ENCODE measurements at regions not wholly inside any gene's neighbourhood (a gene's known extent, or its start where the extent isn't known, plus 50 kb on each side); places are given as distances from the start of the nearest gene placed in this dataset.

DNA sequence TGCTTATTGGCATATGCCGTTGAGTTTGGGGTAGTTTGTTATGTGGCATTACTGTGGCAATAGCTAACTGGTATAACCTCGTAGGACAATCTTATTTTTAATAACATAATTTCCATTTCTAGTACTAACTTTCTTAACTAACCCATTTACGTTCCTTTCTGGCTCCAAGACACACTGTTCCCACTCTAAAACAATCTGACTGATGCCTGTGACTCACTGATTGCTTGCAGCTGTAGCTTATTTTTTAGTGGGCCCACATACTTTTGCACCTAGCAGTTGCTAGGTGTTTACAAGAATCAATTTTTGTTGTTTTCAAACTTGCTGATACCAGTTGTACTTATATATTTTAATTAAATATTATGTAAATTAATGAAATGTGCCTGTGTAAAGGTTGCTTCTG is 52.2 kb downstream of the FAT3 start:
- Histone ChIP-seq H3K27me3 (ENCODE audit: control insufficient read depth, insufficient read depth, low read length) (no peaks in the 10 kb centered on the region), H3K36me3 (ENCODE audit: control insufficient read depth, insufficient read depth, low read length) (no peaks in the 10 kb centered on the region), H3K4me1 (ENCODE audit: control insufficient read depth, insufficient read depth, low read length) (no peaks in the 10 kb centered on the region), H3K27ac (ENCODE audit: low read length) (no peak overlapping the region), H3K4me3 (ENCODE audit: low read length) (no peak overlapping the region), H3K9me3 (ENCODE audit: control insufficient read depth, low read depth, low read length) (no peaks in the 10 kb centered on the region)
- WGBS (ENCODE audit: insufficient coverage, low lambda C conversion rate) = 91% methylated on average over 3 of the region's 3 CpGs
- DNase-seq = no peak

DNA sequence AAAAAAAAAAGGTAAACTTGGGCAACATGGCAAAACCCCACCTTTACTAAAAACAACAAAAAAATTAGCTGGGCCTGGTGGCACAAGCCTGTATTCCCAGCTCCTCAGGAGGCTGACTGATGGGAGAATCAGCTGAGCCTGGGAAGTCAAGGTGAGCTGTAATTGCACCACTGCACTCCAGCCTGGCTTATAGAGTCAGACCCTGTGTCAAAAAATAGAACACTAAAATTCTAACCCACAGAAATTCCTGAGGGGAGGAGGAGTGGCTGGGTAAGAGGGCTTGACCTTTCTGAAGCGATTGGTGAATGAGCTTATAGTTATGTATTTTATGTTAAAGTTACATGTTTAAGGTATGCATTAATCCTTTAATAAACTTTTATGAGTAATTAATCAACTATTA is 53.3 kb downstream of the FAT3 start:
- Histone ChIP-seq H3K9me3 (ENCODE audit: control insufficient read depth, low read depth, low read length) (no peaks in the 10 kb centered on the region), H3K4me3 (ENCODE audit: low read length) (no peak overlapping the region), H3K36me3 (ENCODE audit: control insufficient read depth, insufficient read depth, low read length) (no peaks in the 10 kb centered on the region), H3K27me3 (ENCODE audit: control insufficient read depth, insufficient read depth, low read length) (no peaks in the 10 kb centered on the region), H3K4me1 (ENCODE audit: control insufficient read depth, insufficient read depth, low read length) (no peaks in the 10 kb centered on the region), H3K27ac (ENCODE audit: low read length) (no peak overlapping the region)
- WGBS (ENCODE audit: insufficient coverage, low lambda C conversion rate) = no CpG with 5 or more reads among the region's 1 CpG
- DNase-seq = no peak

- Histone ChIP-seq H3K36me3 (ENCODE audit: control insufficient read depth, insufficient read depth, low read length) (no peaks in the 10 kb centered on the region), H3K4me1 (ENCODE audit: control insufficient read depth, insufficient read depth, low read length) (no peaks in the 10 kb centered on the region), H3K27ac (ENCODE audit: low read length) (no peak overlapping the region), H3K9me3 (ENCODE audit: control insufficient read depth, low read depth, low read length) (no peaks in the 10 kb centered on the region), H3K4me3 (ENCODE audit: low read length) (no peak overlapping the region), H3K27me3 (ENCODE audit: control insufficient read depth, insufficient read depth, low read length) (no peaks in the 10 kb centered on the region)
- no peak for DNase-seq
- WGBS (ENCODE audit: insufficient coverage, low lambda C conversion rate) = no CpG with 5 or more reads among the region's 1 CpG
These were observed 54.3 kb downstream of the FAT3 start for GRCh38 chr11:92278791-92279433.

DNA sequence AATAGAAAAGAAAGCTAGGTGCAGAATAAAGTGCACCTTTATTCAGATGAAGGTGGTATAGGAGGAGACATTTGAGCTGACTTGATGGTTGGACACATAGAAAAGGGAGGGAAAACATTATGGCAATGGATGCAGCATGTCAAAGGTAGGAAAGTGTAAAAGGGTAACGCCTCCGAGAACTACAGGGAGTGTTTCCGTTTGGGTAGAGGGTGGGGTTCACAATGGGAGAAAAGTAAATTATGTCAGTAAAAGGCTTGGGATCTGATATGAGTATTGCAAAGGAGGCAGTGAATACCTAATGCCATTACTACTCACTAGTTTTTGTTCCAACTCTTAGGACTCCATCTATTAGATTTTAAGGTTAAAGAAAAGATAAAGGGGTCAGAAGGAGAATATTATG is 59.5 kb downstream of the FAT3 start:
- Histone ChIP-seq H3K27ac (ENCODE audit: low read length) (no peak overlapping the region), H3K4me1 (ENCODE audit: control insufficient read depth, insufficient read depth, low read length) (peaks cover 5% of the 10 kb centered on the region), H3K36me3 (ENCODE audit: control insufficient read depth, insufficient read depth, low read length) (no peaks in the 10 kb centered on the region), H3K9me3 (ENCODE audit: control insufficient read depth, low read depth, low read length) (no peaks in the 10 kb centered on the region), H3K27me3 (ENCODE audit: control insufficient read depth, insufficient read depth, low read length) (no peaks in the 10 kb centered on the region), H3K4me3 (ENCODE audit: low read length) (no peak overlapping the region)
- WGBS (ENCODE audit: insufficient coverage, low lambda C conversion rate) = 60% methylated on average over 2 of the region's 3 CpGs
- no peak for DNase-seq

GRCh38 chr11:92284558-92284957 is 59.9 kb downstream of the FAT3 start:
- Histone ChIP-seq H3K4me3 (ENCODE audit: low read length) (no peak overlapping the region), H3K36me3 (ENCODE audit: control insufficient read depth, insufficient read depth, low read length) (no peaks in the 10 kb centered on the region), H3K27ac (ENCODE audit: low read length) (no peak overlapping the region), H3K9me3 (ENCODE audit: control insufficient read depth, low read depth, low read length) (no peaks in the 10 kb centered on the region), H3K4me1 (ENCODE audit: control insufficient read depth, insufficient read depth, low read length) (peaks cover 5% of the 10 kb centered on the region), H3K27me3 (ENCODE audit: control insufficient read depth, insufficient read depth, low read length) (no peaks in the 10 kb centered on the region)
- DNase-seq = no peak
- WGBS (ENCODE audit: insufficient coverage, low lambda C conversion rate) = no CpG with 5 or more reads among the region's 5 CpGs

GRCh38 chr11:92285776-92286175 is 61.2 kb downstream of the FAT3 start:
- H3K27ac ChIP-seq (ENCODE audit: low read length) = no peak overlapping the region
- no peak overlapping the region for H3K4me3 ChIP-seq (ENCODE audit: low read length)
- no CpG with 5 or more reads among the region's 5 CpGs for WGBS (ENCODE audit: insufficient coverage, low lambda C conversion rate)
- no peaks in the 10 kb centered on the region for H3K9me3 ChIP-seq (ENCODE audit: control insufficient read depth, low read depth, low read length)
- no peaks in the 10 kb centered on the region for H3K27me3 ChIP-seq (ENCODE audit: control insufficient read depth, insufficient read depth, low read length)
- peaks cover 5% of the 10 kb centered on the region for H3K4me1 ChIP-seq (ENCODE audit: control insufficient read depth, insufficient read depth, low read length)
- DNase-seq = no peak
- H3K36me3 ChIP-seq (ENCODE audit: control insufficient read depth, insufficient read depth, low read length) = no peaks in the 10 kb centered on the region

GRCh38 chr11:92286709-92287108 is 62.1 kb downstream of the FAT3 start:
- Histone ChIP-seq H3K27me3 (ENCODE audit: control insufficient read depth, insufficient read depth, low read length) (no peaks in the 10 kb centered on the region), H3K27ac (ENCODE audit: low read length) (no peak overlapping the region), H3K9me3 (ENCODE audit: control insufficient read depth, low read depth, low read length) (no peaks in the 10 kb centered on the region), H3K36me3 (ENCODE audit: control insufficient read depth, insufficient read depth, low read length) (no peaks in the 10 kb centered on the region), H3K4me1 (ENCODE audit: control insufficient read depth, insufficient read depth, low read length) (peaks cover 5% of the 10 kb centered on the region), H3K4me3 (ENCODE audit: low read length) (no peak overlapping the region)
- DNase-seq = peak; percentile 16 to 59
- no CpG with 5 or more reads among the region's 2 CpGs for WGBS (ENCODE audit: insufficient coverage, low lambda C conversion rate)

DNA sequence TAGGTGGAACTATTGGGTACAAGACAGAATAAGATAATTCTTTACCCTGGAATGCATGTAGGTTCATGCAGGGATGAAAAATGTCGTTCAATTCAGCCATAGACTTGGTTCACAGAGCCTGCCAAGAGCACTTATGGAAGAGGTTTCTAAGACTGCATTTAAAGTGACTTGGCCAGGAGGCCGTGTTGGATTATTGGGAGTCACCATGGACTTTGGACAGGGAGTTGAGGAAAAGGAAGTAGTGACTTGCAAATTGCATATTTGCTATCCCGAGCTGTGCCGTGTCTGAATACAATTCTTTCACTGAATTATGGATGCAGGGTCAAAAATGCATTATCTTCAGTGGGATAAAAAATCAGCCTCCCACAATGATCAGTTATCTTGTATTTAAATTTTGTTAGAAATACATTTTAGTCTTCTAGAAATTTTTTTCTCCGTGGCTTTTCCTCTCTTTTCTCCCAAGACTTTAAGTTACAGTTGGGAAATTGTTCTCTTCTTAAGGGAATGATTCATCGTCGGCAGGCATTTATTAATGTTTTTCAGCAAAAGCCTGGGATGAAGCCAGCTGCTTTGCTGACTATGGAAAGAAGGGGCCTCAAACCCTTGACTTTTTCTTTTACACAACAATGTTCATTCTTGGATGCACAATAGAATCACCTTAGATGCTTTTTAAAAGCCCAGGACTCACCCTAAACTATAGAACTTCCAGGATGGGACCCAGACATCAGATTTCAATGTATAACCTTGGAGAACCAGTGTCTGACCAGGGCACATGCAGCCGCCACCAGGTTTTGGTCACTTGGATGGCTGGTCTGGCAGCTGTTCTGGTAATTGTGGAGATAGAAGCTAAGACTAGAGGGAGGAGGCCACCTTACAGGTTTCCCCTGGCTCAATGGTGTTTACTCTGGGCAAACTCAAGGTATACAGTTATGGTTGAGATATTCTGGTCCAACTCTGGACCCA is 70.8 kb downstream of the FAT3 start:
- Histone ChIP-seq H3K36me3 (ENCODE audit: control insufficient read depth, insufficient read depth, low read length) (no peaks in the 10 kb centered on the region), H3K4me3 (ENCODE audit: low read length) (no peak overlapping the region), H3K27ac (ENCODE audit: low read length) (no peak overlapping the region), H3K27me3 (ENCODE audit: control insufficient read depth, insufficient read depth, low read length) (no peaks in the 10 kb centered on the region), H3K9me3 (ENCODE audit: control insufficient read depth, low read depth, low read length) (no peaks in the 10 kb centered on the region), H3K4me1 (ENCODE audit: control insufficient read depth, insufficient read depth, low read length) (no peaks in the 10 kb centered on the region)
- 50% methylated on average over 3 of the region's 8 CpGs for WGBS (ENCODE audit: insufficient coverage, low lambda C conversion rate)
- DNase-seq = peak; percentile 17 to 26

DNA sequence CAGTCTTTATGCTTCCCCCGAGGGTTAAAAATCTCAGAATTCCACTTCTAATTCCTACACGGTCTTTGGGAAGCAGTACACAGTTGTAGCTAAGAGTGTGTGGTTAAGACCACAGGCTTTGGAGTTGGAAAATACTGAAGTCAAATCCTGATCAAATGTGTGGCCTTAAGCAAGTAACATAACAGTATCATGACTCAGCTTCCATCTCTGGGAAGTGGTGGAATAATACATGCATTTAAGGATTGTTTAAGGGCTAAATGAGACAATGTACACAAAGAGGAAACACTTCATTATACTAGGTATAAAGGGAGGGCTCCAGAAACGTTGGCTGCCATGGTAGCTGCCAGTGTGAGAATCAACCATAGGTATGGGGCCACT is 71.5 kb downstream of the FAT3 start:
- Histone ChIP-seq H3K27me3 (ENCODE audit: control insufficient read depth, insufficient read depth, low read length) (no peaks in the 10 kb centered on the region), H3K4me3 (ENCODE audit: low read length) (no peak overlapping the region), H3K36me3 (ENCODE audit: control insufficient read depth, insufficient read depth, low read length) (no peaks in the 10 kb centered on the region), H3K9me3 (ENCODE audit: control insufficient read depth, low read depth, low read length) (no peaks in the 10 kb centered on the region), H3K27ac (ENCODE audit: low read length) (no peak overlapping the region), H3K4me1 (ENCODE audit: control insufficient read depth, insufficient read depth, low read length) (no peaks in the 10 kb centered on the region)
- no peak for DNase-seq
- WGBS (ENCODE audit: insufficient coverage, low lambda C conversion rate) = no CpG with 5 or more reads among the region's 3 CpGs

GRCh38 chr11:92297567-92298553 is 73.2 kb downstream of the FAT3 start:
- no CpG with 5 or more reads among the region's 3 CpGs for WGBS (ENCODE audit: insufficient coverage, low lambda C conversion rate)

More at GRCh38 chr11:92297567-92298553, 73.2 kb downstream of the FAT3 start:
- Histone ChIP-seq H3K9me3 (ENCODE audit: control insufficient read depth, low read depth, low read length) (no peaks in the 10 kb centered on the region), H3K36me3 (ENCODE audit: control insufficient read depth, insufficient read depth, low read length) (no peaks in the 10 kb centered on the region), H3K27ac (ENCODE audit: low read length) (no peak overlapping the region), H3K27me3 (ENCODE audit: control insufficient read depth, insufficient read depth, low read length) (no peaks in the 10 kb centered on the region), H3K4me3 (ENCODE audit: low read length) (no peak overlapping the region), H3K4me1 (ENCODE audit: control insufficient read depth, insufficient read depth, low read length) (no peaks in the 10 kb centered on the region)
- DNase-seq = no peak

Data from large intestine (tissue), 3 donors.